CD14-positive monocyte (primary cell): ENCODE measurements at regions not wholly inside any gene's neighbourhood (a gene's known extent, or its start where the extent isn't known, plus 50 kb on each side); places are given as distances from the start of the nearest gene placed in this dataset.

Experiments used
- DNase-seq, 3 donors: peaks; one replicate each; pipeline ENCODE4 v3.0.0-alpha.2; 2011 to 2022
- H2AFZ ChIP-seq: 2 replicates; pipeline ENCODE4 v1.6.0; 2012; ENCODE audit warnings: mild to moderate bottlenecking, low read depth, low read length, inconsistent platforms; ENCODE audit not compliant: insufficient read depth, poor library complexity, severe bottlenecking
- H3K27ac ChIP-seq, 2 donors: 1 replicate in 1 of 2; 2 replicates in 1 of 2; pipeline ENCODE4 v1.5.1; 2012 to 2013; ENCODE audit warnings: low read length in 2 of 2, control low read depth in 1 of 2, inconsistent platforms in 1 of 2, low read depth in 1 of 2, mild to moderate bottlenecking in 1 of 2
- H3K27me3 ChIP-seq, 2 donors: one replicate each; pipeline versions ENCODE4 v1.6.0 to v1.6.1; 2011 to 2013; ENCODE audit warnings: low read length in 2 of 2; ENCODE audit not compliant: control insufficient read depth in 2 of 2, insufficient read depth in 2 of 2
- H3K36me3 ChIP-seq, 2 donors: replicated peaks in 1 of 2; 1 replicate in 1 of 2; 2 replicates in 1 of 2; pipeline versions ENCODE4 v1.5.1 to v1.6.1; 2012 to 2013; ENCODE audit warnings: low read length in 2 of 2, control low read depth in 1 of 2, inconsistent platforms in 1 of 2, mild to moderate bottlenecking in 1 of 2; ENCODE audit not compliant: insufficient read depth in 2 of 2, control insufficient read depth in 1 of 2
- H3K4me1 ChIP-seq, 2 donors: 1 replicate in 1 of 2; 2 replicates in 1 of 2; pipeline versions ENCODE4 v1.5.1 to v1.6.1; 2012 to 2013; ENCODE audit warnings: low read length in 2 of 2, control low read depth in 1 of 2, inconsistent platforms in 1 of 2, mild to moderate bottlenecking in 1 of 2, moderate library complexity in 1 of 2; ENCODE audit not compliant: insufficient read depth in 2 of 2, control insufficient read depth in 1 of 2
- H3K4me2 ChIP-seq: replicated peaks from 2 replicates; pipeline ENCODE3; 2012; ENCODE audit warnings: low read length, moderate library complexity, mild to moderate bottlenecking; ENCODE audit not compliant: poor library complexity, severe bottlenecking; ENCODE audit errors: extremely low read depth
- H3K4me3 ChIP-seq, 3 experiments: fragments of 200-600 bp in 1 of 3; sonication (generic) in 1 of 3; replicated peaks in 1 of 3; 1 replicate in 2 of 3; 2 replicates in 1 of 3; pipeline ENCODE4 v1.5.1; 2011 to 2013; ENCODE audit warnings: low read length in 3 of 3, mild to moderate bottlenecking in 3 of 3, control low read depth in 2 of 3, low read depth in 2 of 3, inconsistent platforms in 1 of 3, moderate library complexity in 1 of 3
- H3K79me2 ChIP-seq: 2 replicates; pipeline ENCODE4 v1.6.0; 2012; ENCODE audit warnings: mild to moderate bottlenecking, control low read depth, inconsistent platforms, low read length, moderate library complexity; ENCODE audit not compliant: insufficient read depth
- H3K9ac ChIP-seq: 2 replicates; pipeline ENCODE4 v1.6.0; 2017; ENCODE audit warnings: low read length, mild to moderate bottlenecking; ENCODE audit not compliant: insufficient read depth, poor library complexity, severe bottlenecking
- H3K9me3 ChIP-seq, 2 donors: replicated peaks in 1 of 2; 1 replicate in 1 of 2; 2 replicates in 1 of 2; pipeline versions ENCODE4 v1.5.1 to v1.6.1; 2012 to 2013; ENCODE audit warnings: low read length in 2 of 2, control low read depth in 1 of 2; ENCODE audit not compliant: control insufficient read depth in 1 of 2, insufficient read depth in 1 of 2
- H4K20me1 ChIP-seq: 2 replicates; pipeline ENCODE4 v1.6.0; 2012; ENCODE audit warnings: mild to moderate bottlenecking, low read length, control low read depth, moderate library complexity; ENCODE audit not compliant: insufficient read depth
- H3K27ac Mint-ChIP-seq, 7 donors: one replicate each; pipeline ENCODE4 v1.8.0; 2020; ENCODE audit warnings: mild to moderate bottlenecking in 7 of 7, mixed read lengths in 7 of 7, moderate library complexity in 6 of 7, inconsistent platforms in 2 of 7
- H3K27me3 Mint-ChIP-seq, 3 donors: one replicate each; pipeline ENCODE4 v1.8.0; 2021 to 2022; ENCODE audit warnings: low read depth in 3 of 3, mild to moderate bottlenecking in 3 of 3, mixed read lengths in 3 of 3, moderate library complexity in 3 of 3, inconsistent platforms in 1 of 3
- H3K36me3 Mint-ChIP-seq, 2 donors: one replicate each; pipeline ENCODE4 v1.8.0; 2020; ENCODE audit warnings: mixed read lengths in 2 of 2, inconsistent platforms in 1 of 2, mild to moderate bottlenecking in 1 of 2
- H3K4me1 Mint-ChIP-seq: one replicate; pipeline ENCODE4 v1.8.0; 2020; ENCODE audit warnings: mild to moderate bottlenecking, mixed read lengths
- H3K4me3 Mint-ChIP-seq, 2 donors: one replicate each; pipeline ENCODE4 v1.8.0; 2020; ENCODE audit warnings: mild to moderate bottlenecking in 2 of 2, mixed read lengths in 2 of 2, moderate library complexity in 1 of 2
- H3K9me3 Mint-ChIP-seq, 7 donors: one replicate each; pipeline ENCODE4 v1.8.0; 2020 to 2022; ENCODE audit warnings: mixed read lengths in 7 of 7, mild to moderate bottlenecking in 6 of 7, moderate library complexity in 6 of 7, inconsistent platforms in 2 of 7
- CTCF ChIP-seq: fragments of 200-600 bp; IDR thresholded peaks from one replicate; pipeline ENCODE4 v1.8.0; 2022; ENCODE audit warnings: antibody characterized with exemption, mild to moderate bottlenecking
- WGBS: methylation state at CpG from one replicate; pipeline ENCODE4 v1.1.5; 2013; ENCODE audit warnings: missing lambda C conversion rate; ENCODE audit not compliant: insufficient coverage; 5-methylcytosine and 5-hydroxymethylcytosine counted together
- intact Hi-C, 2 donors: fragments of 100-400 bp; cut with micrococcal nuclease; formaldehyde crosslinking; loops; one replicate each; pipeline versions ENCODE4 v1.15.0 to v1.15.1; 2023

- H3K27me3 Mint-ChIP-seq, result peaks cover 0 to 1% (median 0%) of the 10 kb centered on the region in 3 donors
- no peak overlapping the region for H3K4me3 Mint-ChIP-seq
- Histone ChIP-seq H3K9ac (no peak overlapping the region), H3K27ac (no peak overlapping the region), H4K20me1 (no peaks in the 10 kb centered on the region), H2AFZ (no peak overlapping the region), H3K4me1 (no peaks in the 10 kb centered on the region), H3K27me3 (no peaks in the 10 kb centered on the region), H3K4me2 (no peak overlapping the region), H3K36me3 (no peaks in the 10 kb centered on the region), H3K4me3 (no peak overlapping the region), H3K9me3 (no peaks in the 10 kb centered on the region), H3K79me2 (no peaks in the 10 kb centered on the region)
- intact Hi-C loops, result no loop called here
- H3K4me1 Mint-ChIP-seq, result no peaks in the 10 kb centered on the region
- 77% methylated on average over 2 of the region's 5 CpGs for WGBS
- TF ChIP-seq CTCF, result no peak
- no peak for DNase-seq
- no peak overlapping the region for H3K27ac Mint-ChIP-seq
- H3K9me3 Mint-ChIP-seq, result peaks cover 0 to 3% (median 0%) of the 10 kb centered on the region in 7 donors
- H3K36me3 Mint-ChIP-seq, result no peaks in the 10 kb centered on the region
These were observed 312.4 kb upstream of the DDX18 start for GRCh38 chr2:117502121-117502520.

GRCh38 chr2:117512307-117512706 lies 302.2 kb upstream of the DDX18 start:
- H3K27ac Mint-ChIP-seq, result no peak overlapping the region

More at GRCh38 chr2:117512307-117512706, 302.2 kb upstream of the DDX18 start:
- H3K36me3 Mint-ChIP-seq, result no peaks in the 10 kb centered on the region
- Histone ChIP-seq H3K9ac (no peak overlapping the region), H3K27me3 (no peaks in the 10 kb centered on the region), H3K9me3 (peaks cover 0 to 7% of the 10 kb centered on the region in 2 donors), H3K79me2 (no peaks in the 10 kb centered on the region), H3K27ac (no peak overlapping the region), H4K20me1 (no peaks in the 10 kb centered on the region), H3K4me2 (no peak overlapping the region), H3K36me3 (no peaks in the 10 kb centered on the region), H3K4me1 (no peaks in the 10 kb centered on the region), H3K4me3 (no peak overlapping the region), H2AFZ (no peak overlapping the region)
- no peak overlapping the region for H3K4me3 Mint-ChIP-seq
- H3K9me3 Mint-ChIP-seq, result peaks cover 0 to 15% (median 3%) of the 10 kb centered on the region in 7 donors
- intact Hi-C loops, result no loop called here
- H3K4me1 Mint-ChIP-seq, result no peaks in the 10 kb centered on the region
- no peaks in the 10 kb centered on the region for H3K27me3 Mint-ChIP-seq
- no peak for DNase-seq
- no peak for TF ChIP-seq CTCF
- WGBS, result no CpG with 5 or more reads among the region's 2 CpGs
